ENCODE measurements at regions not wholly inside any gene's neighbourhood (a gene's known extent, or its start where the extent isn't known, plus 50 kb on each side); places are given as distances from the start of the nearest gene placed in this dataset.

GRCh38 chr18:51879329-51879728, 460.7 kb upstream of the DCC start:
- H3K9me3 Mint-ChIP-seq = peaks cover 0 to 6% (median 4%) of the 10 kb centered on the region in 5 donors
- POLR2A ChIA-PET = no interaction called here
- CTCF ChIA-PET = no interaction called here
- no peak for DNase-seq
- H3K27me3 ChIP-seq (ENCODE audit: insufficient read depth, low read length, poor library complexity, severe bottlenecking) = no peaks in the 10 kb centered on the region
- H3K4me3 Mint-ChIP-seq = no peak overlapping the region
- H3K36me3 ChIP-seq (ENCODE audit: insufficient read depth, low read length) = no peaks in the 10 kb centered on the region
- H3K27ac ChIP-seq (ENCODE audit: low read depth, low read length) = no peak overlapping the region
- H3K27me3 Mint-ChIP-seq = no peaks in the 10 kb centered on the region
- no peak overlapping the region for H3K27ac Mint-ChIP-seq
- H3K9me3 ChIP-seq (ENCODE audit: low read length) = no peaks in the 10 kb centered on the region
- H3K4me1 ChIP-seq (ENCODE audit: insufficient read depth, low read length) = no peaks in the 10 kb centered on the region
- H3K36me3 Mint-ChIP-seq = peaks cover 0 to 2% (median 0%) of the 10 kb centered on the region in 3 donors
- H3K4me1 Mint-ChIP-seq = no peaks in the 10 kb centered on the region
- H3K4me3 ChIP-seq (ENCODE audit: low read length) = no peak overlapping the region

GRCh38 chr18:51881394-51881793, 458.6 kb upstream of the DCC start:
- Mint-ChIP-seq H3K4me1 (no peaks in the 10 kb centered on the region), H3K27me3 (no peaks in the 10 kb centered on the region), H3K4me3 (no peak overlapping the region), H3K36me3 (no peaks in the 10 kb centered on the region), H3K27ac (no peak overlapping the region), H3K9me3 (peaks cover 0 to under 1% (median 0%) of the 10 kb centered on the region in 5 donors)
- no peaks in the 10 kb centered on the region for H3K36me3 ChIP-seq (ENCODE audit: insufficient read depth, low read length)
- H3K4me3 ChIP-seq (ENCODE audit: low read length) = no peak overlapping the region
- DNase-seq = no peak
- ChIA-PET CTCF (no interaction called here), POLR2A (no interaction called here)
- H3K27ac ChIP-seq (ENCODE audit: low read depth, low read length) = no peak overlapping the region
- no peaks in the 10 kb centered on the region for H3K4me1 ChIP-seq (ENCODE audit: insufficient read depth, low read length)
- H3K9me3 ChIP-seq (ENCODE audit: low read length) = no peaks in the 10 kb centered on the region
- no peaks in the 10 kb centered on the region for H3K27me3 ChIP-seq (ENCODE audit: insufficient read depth, low read length, poor library complexity, severe bottlenecking)

GRCh38 chr18:51884039-51884438, 456.0 kb upstream of the DCC start:
- Histone ChIP-seq H3K36me3 (ENCODE audit: insufficient read depth, low read length) (no peaks in the 10 kb centered on the region), H3K4me3 (ENCODE audit: low read length) (no peak overlapping the region), H3K4me1 (ENCODE audit: insufficient read depth, low read length) (no peaks in the 10 kb centered on the region), H3K27me3 (ENCODE audit: insufficient read depth, low read length, poor library complexity, severe bottlenecking) (no peaks in the 10 kb centered on the region), H3K9me3 (ENCODE audit: low read length) (no peaks in the 10 kb centered on the region), H3K27ac (ENCODE audit: low read depth, low read length) (no peak overlapping the region)
- no peaks in the 10 kb centered on the region for H3K36me3 Mint-ChIP-seq
- H3K27ac Mint-ChIP-seq = no peak overlapping the region
- DNase-seq = no peak
- no peaks in the 10 kb centered on the region for H3K27me3 Mint-ChIP-seq
- H3K4me1 Mint-ChIP-seq = no peaks in the 10 kb centered on the region
- peaks cover 0 to 7% (median 4%) of the 10 kb centered on the region in 5 donors for H3K9me3 Mint-ChIP-seq
- H3K4me3 Mint-ChIP-seq = no peak overlapping the region
- POLR2A ChIA-PET = no interaction called here
- CTCF ChIA-PET = no interaction called here

- Histone ChIP-seq H3K9me3 (ENCODE audit: low read length) (no peaks in the 10 kb centered on the region), H3K4me1 (ENCODE audit: insufficient read depth, low read length) (no peaks in the 10 kb centered on the region), H3K4me3 (ENCODE audit: low read length) (no peak overlapping the region), H3K36me3 (ENCODE audit: insufficient read depth, low read length) (no peaks in the 10 kb centered on the region), H3K27me3 (ENCODE audit: insufficient read depth, low read length, poor library complexity, severe bottlenecking) (no peaks in the 10 kb centered on the region), H3K27ac (ENCODE audit: low read depth, low read length) (no peak overlapping the region)
- ChIA-PET CTCF (no interaction called here), POLR2A (no interaction called here)
- no peak overlapping the region for H3K4me3 Mint-ChIP-seq
- H3K27ac Mint-ChIP-seq = no peak overlapping the region
- H3K36me3 Mint-ChIP-seq = no peaks in the 10 kb centered on the region
- H3K9me3 Mint-ChIP-seq = peaks cover 0 to 11% (median 11%) of the 10 kb centered on the region in 5 donors
- H3K27me3 Mint-ChIP-seq = no peaks in the 10 kb centered on the region
- DNase-seq = no peak
- H3K4me1 Mint-ChIP-seq = no peaks in the 10 kb centered on the region
These were observed 449.2 kb upstream of the DCC start for GRCh38 chr18:51890762-51891161.

- ChIA-PET CTCF (no interaction called here), POLR2A (no interaction called here)
- Histone ChIP-seq H3K9me3 (ENCODE audit: low read length) (no peaks in the 10 kb centered on the region), H3K36me3 (ENCODE audit: insufficient read depth, low read length) (no peaks in the 10 kb centered on the region), H3K4me1 (ENCODE audit: insufficient read depth, low read length) (no peaks in the 10 kb centered on the region), H3K27ac (ENCODE audit: low read depth, low read length) (no peak overlapping the region), H3K4me3 (ENCODE audit: low read length) (no peak overlapping the region), H3K27me3 (ENCODE audit: insufficient read depth, low read length, poor library complexity, severe bottlenecking) (no peaks in the 10 kb centered on the region)
- no peaks in the 10 kb centered on the region for H3K27me3 Mint-ChIP-seq
- H3K27ac Mint-ChIP-seq = no peak overlapping the region
- no peaks in the 10 kb centered on the region for H3K36me3 Mint-ChIP-seq
- no peak overlapping the region for H3K4me3 Mint-ChIP-seq
- H3K4me1 Mint-ChIP-seq = no peaks in the 10 kb centered on the region
- peaks cover 0 to 11% (median 11%) of the 10 kb centered on the region in 5 donors for H3K9me3 Mint-ChIP-seq
- no peak for DNase-seq
These were observed 448.1 kb upstream of the DCC start for GRCh38 chr18:51891876-51892275.

- CTCF ChIA-PET = no interaction called here
- H3K9me3 Mint-ChIP-seq = peaks cover 0 to 14% (median 3%) of the 10 kb centered on the region in 5 donors
These were observed 442.1 kb upstream of the DCC start for GRCh38 chr18:51897884-51898283.

GRCh38 chr18:51907687-51908597, 432.1 kb upstream of the DCC start:
- no peaks in the 10 kb centered on the region for H3K4me1 Mint-ChIP-seq
- ChIA-PET CTCF (no interaction called here), POLR2A (no interaction called here)
- no peak overlapping the region for H3K4me3 Mint-ChIP-seq
- H3K27me3 Mint-ChIP-seq = no peaks in the 10 kb centered on the region
- Histone ChIP-seq H3K27me3 (ENCODE audit: insufficient read depth, low read length, poor library complexity, severe bottlenecking) (no peaks in the 10 kb centered on the region), H3K4me1 (ENCODE audit: insufficient read depth, low read length) (no peaks in the 10 kb centered on the region), H3K4me3 (ENCODE audit: low read length) (no peak overlapping the region), H3K27ac (ENCODE audit: low read depth, low read length) (no peak overlapping the region), H3K36me3 (ENCODE audit: insufficient read depth, low read length) (no peaks in the 10 kb centered on the region), H3K9me3 (ENCODE audit: low read length) (no peaks in the 10 kb centered on the region)
- H3K9me3 Mint-ChIP-seq = peaks cover 0 to 7% (median 0%) of the 10 kb centered on the region in 5 donors
- H3K36me3 Mint-ChIP-seq = no peaks in the 10 kb centered on the region
- DNase-seq = no peak
- H3K27ac Mint-ChIP-seq = no peak overlapping the region

More at GRCh38 chr18:51897884-51898283, 442.1 kb upstream of the DCC start:
- DNase-seq = no peak
- Histone ChIP-seq H3K4me3 (ENCODE audit: low read length) (no peak overlapping the region), H3K27me3 (ENCODE audit: insufficient read depth, low read length, poor library complexity, severe bottlenecking) (no peaks in the 10 kb centered on the region), H3K36me3 (ENCODE audit: insufficient read depth, low read length) (no peaks in the 10 kb centered on the region), H3K4me1 (ENCODE audit: insufficient read depth, low read length) (no peaks in the 10 kb centered on the region), H3K27ac (ENCODE audit: low read depth, low read length) (no peak overlapping the region), H3K9me3 (ENCODE audit: low read length) (no peaks in the 10 kb centered on the region)
- H3K27ac Mint-ChIP-seq = no peak overlapping the region
- no peaks in the 10 kb centered on the region for H3K27me3 Mint-ChIP-seq
- no peaks in the 10 kb centered on the region for H3K36me3 Mint-ChIP-seq
- no peaks in the 10 kb centered on the region for H3K4me1 Mint-ChIP-seq
- H3K4me3 Mint-ChIP-seq = no peak overlapping the region
- POLR2A ChIA-PET = no interaction called here

GRCh38 chr18:51908598-51908944, 431.4 kb upstream of the DCC start:
- POLR2A ChIA-PET = no interaction called here
- Mint-ChIP-seq H3K27ac (no peak overlapping the region), H3K36me3 (no peaks in the 10 kb centered on the region), H3K9me3 (peaks cover 0 to 7% (median 0%) of the 10 kb centered on the region in 5 donors), H3K4me1 (no peaks in the 10 kb centered on the region), H3K27me3 (no peaks in the 10 kb centered on the region), H3K4me3 (no peak overlapping the region)
- no peaks in the 10 kb centered on the region for H3K9me3 ChIP-seq (ENCODE audit: low read length)
- no peaks in the 10 kb centered on the region for H3K36me3 ChIP-seq (ENCODE audit: insufficient read depth, low read length)
- H3K4me3 ChIP-seq (ENCODE audit: low read length) = no peak overlapping the region
- CTCF ChIA-PET = no interaction called here
- H3K27me3 ChIP-seq (ENCODE audit: insufficient read depth, low read length, poor library complexity, severe bottlenecking) = no peaks in the 10 kb centered on the region
- DNase-seq = no peak
- H3K27ac ChIP-seq (ENCODE audit: low read depth, low read length) = no peak overlapping the region
- H3K4me1 ChIP-seq (ENCODE audit: insufficient read depth, low read length) = no peaks in the 10 kb centered on the region
